Activated effector memory CD4-positive, alpha-beta T cell treated with anti-CD3 and anti-CD28 coated beads, Interleukin-2, amount 50 U/mL, for 16 hours (primary cell): ENCODE measurements at regions not wholly inside any gene's neighbourhood (a gene's known extent, or its start where the extent isn't known, plus 50 kb on each side); places are given as distances from the start of the nearest gene placed in this dataset.

Experiments used
- DNase-seq: peaks from one replicate; pipeline ENCODE4 v3.0.0-alpha.2; 2020

DNA sequence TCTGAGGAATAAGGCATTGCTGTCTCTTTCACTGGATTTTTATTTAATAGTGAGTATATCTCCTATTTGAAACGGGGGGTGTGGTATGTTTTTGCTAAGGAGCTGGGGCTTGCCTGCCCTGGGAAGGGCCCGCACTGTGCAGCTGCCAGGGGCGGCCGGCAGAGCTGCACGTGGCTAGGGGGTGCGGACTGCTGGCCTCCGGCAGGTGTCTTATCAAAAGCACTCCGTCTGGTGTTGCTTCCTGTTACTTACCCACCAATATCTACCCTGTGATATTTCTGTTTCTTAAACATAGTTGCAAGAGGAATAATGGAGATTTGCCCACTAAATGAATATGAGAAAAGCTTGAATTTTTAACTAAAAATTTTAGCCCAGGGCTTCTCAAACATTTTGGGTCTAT lies 232.0 kb downstream of the IRX1 start:
- DNase-seq: no peak

- no peak for DNase-seq
Measured at GRCh38 chr5:3828761-3829160, 233.1 kb downstream of the IRX1 start.

DNA sequence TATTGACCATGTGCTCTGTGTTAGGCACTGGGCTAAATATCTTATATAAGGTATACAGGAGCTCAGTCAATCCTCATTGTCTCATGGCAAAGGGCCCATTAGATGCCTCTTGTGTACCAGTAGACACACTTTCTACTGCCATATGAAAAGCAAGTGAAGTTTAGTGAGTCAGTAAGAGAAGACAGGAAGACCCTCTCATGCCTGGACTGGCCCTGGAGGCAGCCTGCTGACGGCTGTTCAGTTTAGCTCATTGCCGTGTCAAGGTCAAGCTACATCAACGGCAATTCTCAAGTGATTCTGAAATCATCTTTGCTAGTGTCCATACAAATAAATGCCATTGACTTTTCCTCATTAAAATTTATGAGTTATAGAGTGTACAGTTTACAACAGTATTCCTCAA lies 237.9 kb downstream of the IRX1 start:
- no peak for DNase-seq

DNA sequence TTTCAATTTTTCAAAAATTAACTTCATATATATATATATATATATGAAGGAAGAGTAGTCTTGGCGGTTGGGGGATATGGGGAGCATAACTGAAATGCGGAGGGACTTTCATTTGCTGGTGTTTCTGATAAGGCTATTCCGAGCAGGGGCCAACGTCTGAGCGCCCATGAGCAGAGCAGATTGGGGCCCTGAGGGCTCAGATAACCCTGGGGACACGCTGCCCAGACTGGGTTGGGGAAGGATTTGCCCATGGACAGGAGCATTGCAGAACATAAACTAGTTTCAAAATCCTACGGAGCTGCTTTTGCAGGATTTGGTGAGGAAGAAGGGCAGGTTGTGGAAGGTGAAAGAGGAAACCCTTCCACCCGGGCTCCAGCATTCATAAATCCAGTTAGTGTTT lies 240.2 kb downstream of the IRX1 start:
- no peak for DNase-seq

GRCh38 chr5:3836528-3836927 lies 240.9 kb downstream of the IRX1 start:
- DNase-seq: no peak

DNA sequence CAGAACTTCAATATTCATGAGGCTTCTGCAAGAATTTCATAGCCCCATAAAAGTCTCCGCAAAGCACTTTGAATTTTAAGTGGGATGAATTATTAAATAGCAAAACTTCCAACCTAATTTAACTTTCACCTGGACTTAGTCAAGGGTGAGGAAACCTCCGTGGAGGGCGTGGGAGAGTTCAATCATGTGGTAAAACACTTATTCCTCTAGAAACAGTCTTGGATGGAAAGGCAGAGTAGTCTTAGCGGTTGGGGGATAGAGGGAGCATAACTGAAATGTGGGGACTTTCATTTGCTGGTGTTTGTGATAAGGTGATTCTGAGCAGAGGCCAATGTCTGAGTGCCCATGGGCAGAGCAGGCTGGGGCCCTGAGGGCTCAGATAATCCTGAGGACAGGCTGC lies 241.9 kb downstream of the IRX1 start:
- DNase-seq: no peak

DNA sequence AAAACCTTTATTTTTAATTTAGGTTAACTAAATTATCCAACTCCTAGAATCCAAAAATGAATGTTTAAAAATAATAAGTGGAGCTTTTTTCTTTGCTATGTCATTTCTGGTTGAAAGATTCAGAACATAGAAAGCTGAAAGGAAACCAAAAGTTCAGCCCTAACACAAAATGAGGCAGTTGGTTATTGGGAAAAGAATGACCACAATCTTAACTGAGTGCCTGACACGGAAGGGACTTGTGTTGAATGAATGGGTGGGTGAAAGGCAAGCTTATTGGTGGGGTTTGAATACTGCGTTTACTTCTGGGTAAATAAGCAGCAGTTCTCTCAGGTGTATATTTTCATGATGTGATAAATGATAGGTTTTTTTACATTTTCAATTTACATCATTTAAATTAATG lies 243.5 kb downstream of the IRX1 start:
- no peak for DNase-seq

- DNase-seq: no peak
Measured at GRCh38 chr5:3842591-3842990, 247.0 kb downstream of the IRX1 start.

DNA sequence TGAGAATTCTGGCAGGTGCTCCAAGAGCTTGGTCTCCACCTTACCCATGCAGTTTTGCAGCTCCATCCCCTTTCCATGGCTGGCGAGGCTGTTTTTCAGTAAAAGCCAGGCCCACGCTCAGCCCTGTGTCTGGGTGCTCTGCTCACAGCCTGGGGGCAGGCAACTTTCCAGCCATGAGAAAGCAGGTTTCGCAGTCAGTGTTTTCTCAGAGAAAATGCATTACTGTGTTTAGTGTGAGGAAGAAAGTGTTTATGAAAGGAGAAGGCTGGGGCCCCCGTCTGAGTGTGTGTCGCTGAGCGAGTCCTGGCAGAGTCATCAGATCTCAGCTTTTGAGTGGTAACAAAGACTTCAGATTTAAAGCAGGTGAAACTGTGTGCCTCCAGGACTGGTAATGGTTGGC lies 248.1 kb downstream of the IRX1 start:
- no peak for DNase-seq

- DNase-seq: no peak
Measured at GRCh38 chr5:3844266-3844665, 248.6 kb downstream of the IRX1 start.

GRCh38 chr5:3845230-3845629 lies 249.6 kb downstream of the IRX1 start:
- no peak for DNase-seq

DNA sequence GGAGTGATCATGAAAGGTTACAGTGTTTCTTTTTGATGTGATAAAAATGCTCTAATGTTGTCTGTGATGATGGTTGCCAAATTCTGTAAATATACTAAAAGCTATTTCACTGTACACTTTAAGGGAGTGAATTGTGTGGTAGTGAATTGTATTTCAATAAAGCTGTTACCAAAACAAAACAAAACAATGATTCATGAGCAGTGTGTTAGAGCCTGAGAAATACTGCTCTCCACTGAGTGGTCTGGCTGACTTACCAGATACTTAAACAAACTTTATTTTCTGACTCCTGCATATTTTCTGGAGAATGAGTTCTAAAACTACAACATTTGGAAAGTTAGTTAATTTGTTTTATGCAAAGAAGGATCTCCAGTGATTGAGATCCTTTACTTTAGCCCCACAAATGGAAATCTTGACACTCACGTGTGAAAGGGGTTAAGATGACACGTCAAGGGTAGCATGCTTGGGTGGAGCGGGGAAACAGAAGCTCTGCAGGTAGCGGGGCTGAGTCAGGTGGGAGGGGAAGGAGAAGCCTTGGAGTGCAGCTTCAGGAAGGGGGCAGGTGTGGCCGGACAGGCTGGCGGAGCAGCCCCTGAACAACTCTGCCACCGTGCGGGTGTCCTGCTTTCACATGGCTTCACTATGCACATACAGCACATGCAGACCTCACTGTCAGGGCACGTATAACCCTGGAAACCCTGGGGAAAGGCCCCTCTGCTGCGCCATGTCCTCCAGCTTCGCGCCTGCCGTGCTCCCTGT lies 256.7 kb downstream of the IRX1 start:
- no peak for DNase-seq

GRCh38 chr5:3853362-3853761 lies 257.7 kb downstream of the IRX1 start:
- no peak for DNase-seq

DNA sequence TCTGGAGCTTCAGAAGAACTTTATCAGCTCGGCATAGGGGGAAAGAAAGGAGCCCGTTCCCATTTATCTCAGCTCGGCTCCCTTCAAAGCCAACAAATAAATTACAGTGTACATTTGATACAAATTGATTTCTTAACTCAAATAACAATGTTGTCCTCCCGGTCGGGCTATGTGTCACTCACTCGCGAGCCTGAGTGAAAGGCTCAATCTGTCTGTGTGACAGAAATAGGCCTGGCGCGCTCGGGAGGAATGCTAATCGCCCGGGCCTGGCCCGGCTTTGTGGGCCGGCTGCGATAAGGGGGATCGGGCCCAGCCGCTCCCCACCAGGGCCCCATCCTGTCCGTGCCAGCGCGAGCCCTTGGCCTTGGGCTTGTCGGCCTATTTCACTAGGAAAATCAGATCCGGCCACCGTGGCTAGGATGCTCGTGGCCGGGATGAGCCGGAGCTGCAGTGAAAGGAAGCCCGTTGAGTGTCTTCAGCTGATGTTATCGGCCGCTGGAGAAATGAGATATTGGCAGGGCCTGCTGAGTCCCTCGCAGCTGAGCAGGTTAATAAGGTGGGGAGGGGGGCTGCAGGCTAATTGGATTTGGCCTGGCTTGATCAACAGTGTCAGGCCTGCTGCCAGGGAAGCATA lies 258.7 kb downstream of the IRX1 start:
- DNase-seq: no peak

DNA sequence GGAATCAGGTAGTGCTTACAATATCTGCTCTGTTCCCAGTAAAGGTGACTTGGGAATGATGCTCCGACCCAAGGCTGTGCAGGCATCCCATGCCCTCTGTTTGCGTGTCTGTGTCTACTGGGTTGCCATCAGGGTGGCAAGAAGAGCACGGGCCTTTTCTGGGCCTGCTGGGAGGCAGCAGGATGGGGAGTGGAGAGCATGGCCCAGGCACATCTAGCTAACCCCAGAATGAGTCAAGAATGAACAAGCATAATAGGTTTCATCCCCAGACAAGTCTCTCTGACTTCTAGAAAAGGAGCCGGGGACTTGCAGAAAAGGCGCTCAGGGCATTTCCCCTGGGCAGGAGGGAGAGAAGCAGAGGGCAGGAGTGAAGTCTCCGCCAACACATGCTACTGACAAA lies 260.4 kb downstream of the IRX1 start:
- no peak for DNase-seq

DNA sequence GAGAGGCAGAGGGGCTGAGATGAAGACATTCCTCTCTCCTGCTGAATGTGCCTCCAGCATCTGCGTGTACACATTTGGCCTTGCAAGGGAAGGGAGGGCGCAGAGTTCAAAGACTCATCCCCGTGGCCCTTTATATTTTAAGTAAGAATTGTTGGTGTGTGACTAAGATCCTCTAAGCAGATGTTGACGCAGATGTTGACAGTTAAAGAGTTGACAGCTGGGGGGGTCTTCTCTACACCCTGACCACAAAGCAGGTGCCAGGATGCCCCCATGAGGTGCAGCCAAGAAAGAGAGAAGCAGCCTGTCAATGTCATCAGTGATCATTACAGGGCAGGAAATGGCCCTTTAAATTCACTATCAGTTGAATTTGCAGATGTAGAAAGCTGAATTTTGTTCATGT lies 262.9 kb downstream of the IRX1 start:
- DNase-seq: no peak

GRCh38 chr5:3862906-3863305 lies 267.3 kb downstream of the IRX1 start:
- DNase-seq: no peak

DNA sequence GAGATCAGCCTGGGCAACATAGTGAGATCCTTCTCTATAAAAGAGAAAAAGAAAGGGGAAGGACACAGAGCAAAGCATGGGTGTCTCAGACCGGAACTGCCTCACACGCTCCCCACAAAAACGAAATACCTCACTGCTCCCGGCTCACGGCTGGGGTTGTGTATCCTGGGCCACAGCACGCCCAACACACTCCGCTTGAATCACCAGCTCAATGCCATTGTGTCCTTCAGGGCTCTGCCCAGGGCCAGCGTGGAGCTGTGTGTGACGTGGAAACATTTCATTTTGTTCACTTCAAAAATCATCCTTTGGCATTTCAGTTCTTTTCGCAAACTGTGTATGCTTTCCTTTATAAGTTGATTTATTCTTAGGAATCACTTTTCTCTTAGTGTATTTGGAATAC lies 279.5 kb downstream of the IRX1 start:
- DNase-seq: no peak

- no peak for DNase-seq
Measured at GRCh38 chr5:3878267-3878666, 282.6 kb downstream of the IRX1 start.

- no peak for DNase-seq
Measured at GRCh38 chr5:3883040-3883439, 287.4 kb downstream of the IRX1 start.

DNA sequence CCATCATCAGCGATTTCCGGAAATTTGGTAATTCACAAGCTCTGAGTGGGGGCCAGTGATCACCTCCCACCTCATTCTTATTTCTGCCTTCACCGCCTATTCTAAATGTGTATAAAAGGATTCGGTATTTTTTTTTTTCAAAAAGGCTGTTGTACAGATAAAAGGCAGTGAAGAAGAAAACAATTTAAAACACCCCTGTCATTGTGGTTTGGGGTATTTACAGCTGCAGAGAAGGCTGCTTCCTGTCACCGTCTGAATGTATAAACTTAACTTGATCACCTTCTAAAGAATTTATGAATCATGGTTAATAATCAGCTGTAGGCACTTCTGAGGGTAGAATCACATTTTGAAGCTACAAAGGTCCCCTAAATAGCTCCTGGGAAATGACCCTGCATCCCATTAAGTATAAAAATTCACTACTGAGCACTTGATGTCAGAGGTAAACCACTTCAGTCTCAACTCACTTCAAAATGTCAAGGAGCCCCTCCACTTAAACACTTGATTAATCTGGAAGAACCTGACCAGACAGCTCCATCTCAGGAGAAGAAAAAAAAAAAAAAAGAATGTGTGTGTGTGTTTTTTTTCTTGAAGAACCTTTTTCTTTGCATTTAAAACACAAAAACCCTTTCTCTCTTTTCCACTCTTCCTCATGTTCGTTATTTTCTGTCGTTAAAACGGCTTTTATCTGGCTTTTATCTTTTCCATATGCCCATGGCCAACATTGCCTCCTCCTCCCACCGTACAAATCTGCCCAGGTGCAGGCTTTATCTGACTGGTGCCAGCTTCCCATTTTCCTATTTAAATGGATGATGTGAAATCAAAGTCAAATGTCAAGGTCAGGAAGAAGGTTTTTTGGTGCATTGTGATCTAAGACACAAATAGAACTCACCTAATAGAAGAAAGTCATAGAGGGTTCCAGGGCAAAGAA lies 291.2 kb downstream of the IRX1 start:
- no peak for DNase-seq

DNA sequence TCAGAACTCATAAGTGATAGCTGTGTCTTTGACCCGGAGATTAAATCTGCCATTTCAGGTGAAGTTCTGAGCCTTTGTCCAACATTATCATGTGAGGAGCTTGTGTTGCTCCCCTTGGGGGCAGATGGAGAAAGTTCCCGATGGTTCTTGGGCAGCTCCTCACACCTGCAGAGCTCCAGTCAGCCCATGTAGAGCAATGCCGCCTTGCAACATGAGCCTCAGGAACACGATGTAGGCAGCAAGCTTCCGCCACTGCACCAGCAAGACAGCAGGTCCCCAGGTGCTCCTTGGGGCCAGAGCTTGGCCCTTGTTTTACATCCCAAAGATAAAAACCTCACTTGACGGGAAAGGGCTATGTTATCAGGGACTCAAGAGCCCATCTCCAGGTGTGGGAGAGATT lies 292.7 kb downstream of the IRX1 start:
- no peak for DNase-seq

- DNase-seq: no peak
Measured at GRCh38 chr5:3889412-3890142, 293.9 kb downstream of the IRX1 start.
